ENCODE measurements at regions not wholly inside any gene's neighbourhood (a gene's known extent, or its start where the extent isn't known, plus 50 kb on each side); places are given as distances from the start of the nearest gene placed in this dataset.

GRCh38 chr1:56188221-56188620, 391.1 kb downstream of the PLPP3 start:
- CTCF ChIA-PET, result no interaction called here
- FAIRE-seq, result no peak
- no peak overlapping the region for H3K27ac ChIP-seq
- H3K9me3 ChIP-seq, result no peaks in the 10 kb centered on the region
- H3K4me2 ChIP-seq, result no peak overlapping the region
- WGBS (ENCODE audit: missing lambda C conversion rate), result 71% methylated on average over 3 of the region's 3 CpGs
- POLR2A ChIA-PET, result no interaction called here
- no peak for TF ChIP-seq CEBPB (IDR thresholded peaks at IDR 0.05)
- TF ChIP-seq GATA3 (IDR thresholded peaks at IDR 0.05; ENCODE audit: borderline replicate concordance), result no peak
- TF ChIP-seq FOXS1 (CRISPR knock-in tag; IDR thresholded peaks at IDR 0.05), result no peak
- TF ChIP-seq POLR2AphosphoS2 (conservative IDR thresholded peaks at IDR 0.05; ENCODE audit: low read length), result no peak
- TF ChIP-seq ATOH8 (CRISPR knock-in tag; IDR thresholded peaks at IDR 0.05; ENCODE audit: low read depth), result no peak
- no peak for TF ChIP-seq HOXA7 (CRISPR knock-in tag; IDR thresholded peaks at IDR 0.05)
- no peak for TF ChIP-seq PBX3 (IDR thresholded peaks at IDR 0.05)
- no peak for TF ChIP-seq KDM1A (IDR thresholded peaks at IDR 0.05; ENCODE audit: low read depth)
- TF ChIP-seq MAFK (IDR thresholded peaks at IDR 0.05; ENCODE audit: partially characterized antibody), result no peak
- no peak for TF ChIP-seq USF2 (IDR thresholded peaks at IDR 0.05)
- TF ChIP-seq HDAC2 (IDR thresholded peaks at IDR 0.05), result no peak
- no peak for TF ChIP-seq ELK1 (IDR thresholded peaks at IDR 0.05; ENCODE audit: low read depth, low read length)
- TF ChIP-seq NR3C1 (IDR thresholded peaks at IDR 0.05), result no peak
- no peak for TF ChIP-seq CHD2 (IDR thresholded peaks at IDR 0.05; ENCODE audit: low read length, partially characterized antibody)
- TF ChIP-seq BCL3 (IDR thresholded peaks at IDR 0.05), result no peak
- TF ChIP-seq CTCF (IDR thresholded peaks at IDR 0.05), result no peak
- no peak for TF ChIP-seq ZSCAN20 (CRISPR knock-in tag; IDR thresholded peaks at IDR 0.05)
- no peak for TF ChIP-seq NFE2L2 (conservative IDR thresholded peaks at IDR 0.05; ENCODE audit: low read length)
- TF ChIP-seq EHMT2 (IDR thresholded peaks at IDR 0.05; ENCODE audit: low read depth), result no peak
- H3K4me3 ChIP-seq, result no peak overlapping the region
- no peak for DNase-seq (ENCODE audit: low read depth in 1 of 2, low spot score in 1 of 2)
- ATAC-seq, result no peak
- peaks cover 35% of the 10 kb centered on the region for H3K4me1 ChIP-seq

GRCh38 chr1:56187405-56187804, 392.0 kb downstream of the PLPP3 start:
- H3K27ac ChIP-seq, result no peak overlapping the region
- H3K4me3 ChIP-seq, result no peak overlapping the region
- DNase-seq (ENCODE audit: low read depth in 1 of 2, low spot score in 1 of 2) (no peak), ATAC-seq (no peak), FAIRE-seq (no peak)
- peaks cover 35% of the 10 kb centered on the region for H3K4me1 ChIP-seq
- CTCF ChIA-PET, result no interaction called here
- no peak for TF ChIP-seq CEBPB (IDR thresholded peaks at IDR 0.05)
- no peak for TF ChIP-seq PBX3 (IDR thresholded peaks at IDR 0.05)
- TF ChIP-seq PHF8 (IDR thresholded peaks at IDR 0.05; ENCODE audit: borderline replicate concordance, low read depth), result no peak
- no peak for TF ChIP-seq ZSCAN20 (CRISPR knock-in tag; IDR thresholded peaks at IDR 0.05)
- no peak for TF ChIP-seq JUNB (IDR thresholded peaks at IDR 0.05)
- TF ChIP-seq E2F6 (IDR thresholded peaks at IDR 0.05; ENCODE audit: borderline replicate concordance, low read depth), result no peak
- TF ChIP-seq CHD4 (IDR thresholded peaks at IDR 0.05; ENCODE audit: borderline replicate concordance), result no peak
- TF ChIP-seq NFE2L2 (conservative IDR thresholded peaks at IDR 0.05; ENCODE audit: low read length), result no peak
- TF ChIP-seq FOSL2 (IDR thresholded peaks at IDR 0.05), result no peak
- no peak for TF ChIP-seq FOSL2 (CRISPR knock-in tag; IDR thresholded peaks at IDR 0.05)
- TF ChIP-seq SREBF2 (IDR thresholded peaks at IDR 0.05), result no peak
- TF ChIP-seq USF2 (IDR thresholded peaks at IDR 0.05), result no peak
- no peak for TF ChIP-seq KDM1A (IDR thresholded peaks at IDR 0.05; ENCODE audit: low read depth)
- WGBS (ENCODE audit: missing lambda C conversion rate), result 93% methylated on average over 1 of the region's 1 CpG
- H3K9me3 ChIP-seq, result no peaks in the 10 kb centered on the region
- POLR2A ChIA-PET, result no interaction called here
- no peak overlapping the region for H3K4me2 ChIP-seq
